ENCODE measurements at regions not wholly inside any gene's neighbourhood (a gene's known extent, or its start where the extent isn't known, plus 50 kb on each side); places are given as distances from the start of the nearest gene placed in this dataset.
"Not testable (repeated sequence)": the region's sequence is repeated elsewhere in the genome, so short reads cannot be mapped to it uniquely, and the experiment has no call there.

GRCh38 chr13:72545895-72546294 is 181.5 kb downstream of the MZT1 start:
- not testable (repeated sequence) for TF ChIP-seq FOXK2 (IDR thresholded peaks at IDR 0.05); ELF4 (IDR thresholded peaks at IDR 0.05); FOXM1 (IDR thresholded peaks at IDR 0.05; ENCODE audit: borderline replicate concordance); CTBP1 (IDR thresholded peaks at IDR 0.05; ENCODE audit: borderline replicate concordance); HDGF (IDR thresholded peaks at IDR 0.05; ENCODE audit: borderline replicate concordance); ZNF384 (IDR thresholded peaks at IDR 0.05); ARNT (IDR thresholded peaks at IDR 0.05); NFRKB (IDR thresholded peaks at IDR 0.05); BHLHE40 (IDR thresholded peaks at IDR 0.05; ENCODE audit: borderline replicate concordance); TARDBP (IDR thresholded peaks at IDR 0.05); SUZ12 (IDR thresholded peaks at IDR 0.05); FOXA1 (IDR thresholded peaks at IDR 0.05)
